GM12892 (cell line): ENCODE measurements at regions not wholly inside any gene's neighbourhood (a gene's known extent, or its start where the extent isn't known, plus 50 kb on each side); places are given as distances from the start of the nearest gene placed in this dataset.

Experiments used
- POLR2A ChIP-seq: IDR thresholded peaks from 2 replicates; pipeline ENCODE4 v1.6.1; 2011; ENCODE audit warnings: low read depth, low read length, control low read depth
- POLR2AphosphoS5 ChIP-seq: IDR thresholded peaks from 2 replicates; pipeline ENCODE4 v1.6.1; 2011; ENCODE audit warnings: low read depth, low read length, control low read depth
- TAF1 ChIP-seq: IDR thresholded peaks from 2 replicates; pipeline ENCODE4 v1.6.1; 2011; ENCODE audit warnings: low read depth, mild to moderate bottlenecking, control low read depth, low read length, borderline replicate concordance

- TF ChIP-seq TAF1, result no peak
- TF ChIP-seq POLR2A, result no peak
- no peak for TF ChIP-seq POLR2AphosphoS5
These were observed 113.3 kb downstream of the PPP1R2C start for GRCh38 chrX:42664680-42665079.
